NCI-H128 (cell line): ENCODE measurements at regions not wholly inside any gene's neighbourhood (a gene's known extent, or its start where the extent isn't known, plus 50 kb on each side); places are given as distances from the start of the nearest gene placed in this dataset.

ENCODE experiments used
- DNase-seq: peaks from one replicate; lab custom pipeline; 2025; ENCODE audit not compliant: unreplicated experiment; lab: John Stamatoyannopoulos, UW

DNA sequence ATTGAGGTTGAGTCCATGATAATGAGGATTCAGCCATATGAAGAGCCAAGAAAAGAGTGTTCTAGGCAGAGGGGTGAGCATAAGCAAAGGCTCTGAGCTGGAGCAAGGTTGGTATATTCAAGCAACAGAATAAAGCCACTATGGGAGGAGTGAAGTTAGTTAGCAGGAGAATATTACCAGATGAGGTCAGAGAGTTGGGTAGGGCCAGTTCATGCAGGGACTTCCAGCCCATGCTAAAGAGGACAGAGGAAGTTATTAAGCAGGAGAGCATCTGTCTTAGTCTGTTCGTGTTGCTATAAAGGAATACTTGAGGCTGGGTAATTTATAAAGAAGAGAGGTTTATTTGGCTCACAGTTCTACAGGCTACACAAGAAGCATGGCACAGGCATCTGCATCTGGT lies 57.1 kb upstream of the ATG10 start:
- no peak for DNase-seq

DNA sequence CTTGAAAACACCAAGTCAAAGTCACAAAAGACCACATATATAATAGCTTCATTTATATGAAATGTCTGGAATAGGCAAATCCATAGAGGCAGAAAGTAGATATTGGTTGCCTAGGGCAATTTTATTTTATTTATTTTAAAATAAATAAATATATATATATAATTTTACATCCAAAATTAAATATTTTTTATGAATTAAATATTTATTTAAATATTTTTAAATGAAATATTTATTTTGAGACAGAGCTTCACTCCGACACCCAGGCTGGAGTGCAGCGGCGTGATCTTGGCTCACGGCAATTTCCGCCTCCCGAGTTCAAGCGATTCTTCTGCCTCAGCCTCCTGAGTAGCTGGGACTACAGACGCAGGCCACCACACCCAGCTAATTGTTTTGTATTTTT lies 58.9 kb upstream of the ATG10 start:
- no peak for DNase-seq

GRCh38 chr5:81909677-81910076 lies 62.1 kb upstream of the ATG10 start:
- no peak for DNase-seq

DNA sequence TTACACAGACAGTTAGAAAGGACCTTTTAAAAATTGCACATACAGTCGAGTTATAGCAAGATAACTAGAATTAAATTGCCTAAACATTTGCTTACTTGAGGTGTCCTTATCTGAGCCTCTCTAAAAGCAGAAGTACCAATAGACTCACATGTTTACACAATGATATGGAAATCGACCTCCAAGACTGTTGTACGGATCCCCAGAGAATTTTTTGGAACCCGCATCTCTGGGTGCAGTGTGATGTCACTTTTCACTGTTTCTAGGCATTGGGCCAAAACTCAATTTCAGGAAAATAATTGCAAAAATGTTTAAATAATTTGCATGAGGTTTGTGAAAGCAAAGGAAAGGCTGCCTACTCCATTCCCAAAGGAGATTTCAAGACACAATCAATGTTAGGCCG lies 63.1 kb upstream of the ATG10 start:
- DNase-seq, result no peak

GRCh38 chr5:81908044-81908443 lies 63.8 kb upstream of the ATG10 start:
- DNase-seq, result no peak

DNA sequence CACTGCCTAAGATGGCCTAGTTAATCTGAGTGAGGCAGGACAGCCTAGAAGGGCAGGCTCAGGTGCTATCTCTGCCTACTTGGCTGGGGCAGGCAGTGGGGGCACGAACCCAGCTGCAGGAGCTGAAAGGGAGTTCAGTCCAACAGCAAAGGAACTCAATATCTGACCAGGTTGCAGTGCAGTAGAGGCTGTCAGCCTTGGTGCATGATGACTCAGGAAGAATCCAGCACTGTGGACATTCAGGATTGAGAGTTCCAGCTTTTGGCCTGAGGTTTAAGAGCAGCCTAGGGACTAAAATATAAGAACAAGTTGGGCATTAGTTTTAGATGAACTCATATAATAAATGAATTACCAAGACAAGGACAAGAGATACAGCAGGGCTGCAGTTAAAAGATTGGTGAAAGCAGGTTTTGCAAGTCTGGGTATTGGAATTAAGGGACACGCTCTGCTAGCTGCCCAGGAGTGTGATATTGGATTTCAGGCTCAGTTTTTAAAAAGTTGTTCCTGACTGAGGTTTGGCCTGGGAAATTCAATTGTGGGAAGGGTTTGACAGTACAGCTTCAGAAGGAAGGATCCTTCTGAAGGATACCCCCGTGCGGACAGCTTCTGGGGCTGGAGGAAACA lies 64.7 kb upstream of the ATG10 start:
- no peak for DNase-seq

DNA sequence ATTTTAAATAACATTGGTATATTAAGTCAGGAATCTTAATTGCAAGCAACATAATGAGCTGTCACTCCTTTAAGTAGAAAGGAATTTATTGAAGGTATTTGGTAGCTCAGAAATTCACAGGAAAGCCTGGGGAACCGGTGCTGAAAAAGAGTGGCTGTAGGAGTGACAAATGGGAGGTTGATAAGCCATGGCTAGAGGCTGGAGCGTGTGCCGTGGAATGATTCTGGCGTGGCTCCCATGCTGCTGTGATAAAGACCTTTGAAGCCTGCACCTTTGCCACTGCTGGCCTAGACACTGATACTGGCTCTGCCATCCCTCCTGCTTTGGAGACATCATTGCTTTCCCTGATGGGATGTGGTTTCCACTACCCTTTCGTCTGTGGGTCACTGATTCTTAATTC lies 65.7 kb upstream of the ATG10 start:
- no peak for DNase-seq

- DNase-seq, result no peak
These were observed 67.0 kb upstream of the ATG10 start for GRCh38 chr5:81904861-81905260.

DNA sequence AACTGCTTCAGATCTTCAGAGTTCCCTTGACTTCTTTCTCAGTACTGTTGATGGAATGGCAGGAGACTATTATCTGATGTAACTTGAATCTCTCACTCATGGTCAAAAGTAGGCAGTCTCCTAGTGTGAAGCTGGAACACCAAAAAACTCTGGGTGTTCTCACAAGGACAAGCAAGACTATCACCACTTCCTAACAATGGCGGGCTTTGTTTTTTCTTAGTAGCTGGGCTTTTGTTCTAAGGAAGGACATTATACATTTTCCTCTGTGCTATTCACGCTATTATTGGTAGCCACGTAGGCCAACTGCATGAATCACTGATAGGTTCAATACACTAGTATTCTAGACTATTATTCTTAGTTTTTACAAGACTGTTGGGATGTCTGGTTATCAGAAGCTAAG lies 67.7 kb upstream of the ATG10 start:
- no peak for DNase-seq

DNA sequence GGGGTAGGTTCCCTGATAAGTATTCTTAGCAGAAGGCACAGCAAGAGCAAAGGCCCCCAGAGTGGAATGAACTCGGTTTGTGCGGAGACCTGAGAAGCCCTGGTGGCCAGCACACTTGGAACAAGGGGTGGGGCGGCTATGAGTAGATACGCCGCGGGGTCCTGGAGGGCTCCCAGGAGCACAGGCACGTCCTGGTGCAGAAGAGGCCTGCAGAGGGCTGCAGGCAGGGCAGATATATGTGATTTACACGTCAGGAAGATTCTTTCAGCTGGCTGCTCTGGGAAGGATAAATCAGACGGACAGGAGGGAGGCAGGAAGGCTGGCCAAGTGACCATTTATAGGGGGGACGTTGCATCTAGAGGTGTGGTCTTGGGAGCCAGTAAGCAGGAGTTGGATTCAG lies 70.2 kb upstream of the ATG10 start:
- DNase-seq, result no peak

- DNase-seq, result no peak
These were observed 72.7 kb upstream of the ATG10 start for GRCh38 chr5:81899123-81899522.

GRCh38 chr5:81898403-81898802 lies 73.4 kb upstream of the ATG10 start:
- no peak for DNase-seq

- no peak for DNase-seq
These were observed 75.1 kb upstream of the ATG10 start for GRCh38 chr5:81896764-81897163.

- no peak for DNase-seq
These were observed 76.5 kb upstream of the ATG10 start for GRCh38 chr5:81895307-81895706.

DNA sequence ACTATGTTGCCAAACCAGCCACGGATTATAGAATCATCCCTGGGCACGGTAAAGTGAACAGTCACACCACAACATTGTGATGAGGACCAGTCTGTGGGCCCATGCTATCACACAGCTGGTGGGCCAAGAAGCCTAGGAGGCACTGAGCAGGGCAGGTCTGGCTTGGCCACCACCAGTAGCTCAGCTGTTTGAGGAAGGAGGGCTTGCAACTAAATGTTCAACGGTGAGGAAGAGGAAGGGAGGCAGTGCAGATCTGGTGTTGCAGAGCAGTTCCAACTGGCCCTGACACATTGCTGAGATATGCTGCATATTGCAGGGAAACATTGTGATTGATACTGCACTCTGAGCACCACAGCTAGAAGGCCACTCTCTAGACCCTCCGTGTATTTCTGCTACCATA lies 77.9 kb upstream of the ATG10 start:
- no peak for DNase-seq

DNA sequence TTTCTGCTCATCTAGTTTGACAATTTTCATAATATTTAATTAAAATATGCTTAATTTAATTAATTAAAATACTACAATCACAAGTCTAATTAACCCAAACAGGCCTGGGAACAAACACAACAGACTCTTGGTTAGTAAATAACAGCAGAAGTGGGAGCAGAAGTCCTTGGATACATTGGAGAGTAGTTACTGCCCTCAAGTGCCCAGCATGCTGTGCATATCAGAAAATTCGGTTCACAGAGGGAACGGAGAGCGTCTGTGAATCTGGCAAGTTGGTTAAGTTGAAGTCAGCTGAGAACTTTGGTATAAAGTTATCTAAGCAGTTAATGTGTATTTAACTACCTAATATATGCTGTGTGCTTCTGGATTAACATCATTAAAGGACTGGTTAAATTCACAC lies 87.0 kb upstream of the ATG10 start:
- no peak for DNase-seq

DNA sequence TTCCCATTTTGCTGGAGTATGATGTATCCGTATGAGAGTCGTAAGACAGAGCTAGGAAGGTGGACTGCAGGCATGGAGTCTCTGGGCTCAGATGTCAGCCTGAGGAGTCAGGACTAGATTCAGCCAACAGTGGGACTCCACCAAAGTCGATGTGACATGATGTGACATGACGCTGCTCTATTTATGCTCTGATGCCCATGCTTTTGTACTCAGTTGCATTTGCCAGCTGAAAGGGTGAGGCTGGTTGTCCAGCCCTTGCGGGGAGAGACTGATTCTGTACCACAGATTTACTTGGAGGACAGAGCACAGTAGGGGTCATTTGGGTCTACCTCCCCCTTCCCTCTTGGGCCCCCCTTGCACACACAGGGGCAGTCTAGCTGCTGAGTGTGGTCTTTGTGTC lies 88.5 kb upstream of the ATG10 start:
- no peak for DNase-seq

- no peak for DNase-seq
These were observed 90.2 kb upstream of the ATG10 start for GRCh38 chr5:81881595-81881994.

- DNase-seq, result no peak
These were observed 91.9 kb upstream of the ATG10 start for GRCh38 chr5:81879936-81880335.

- no peak for DNase-seq
These were observed 93.5 kb upstream of the ATG10 start for GRCh38 chr5:81878333-81878732.

GRCh38 chr5:81866994-81867393 lies 104.8 kb upstream of the ATG10 start:
- no peak for DNase-seq

DNA sequence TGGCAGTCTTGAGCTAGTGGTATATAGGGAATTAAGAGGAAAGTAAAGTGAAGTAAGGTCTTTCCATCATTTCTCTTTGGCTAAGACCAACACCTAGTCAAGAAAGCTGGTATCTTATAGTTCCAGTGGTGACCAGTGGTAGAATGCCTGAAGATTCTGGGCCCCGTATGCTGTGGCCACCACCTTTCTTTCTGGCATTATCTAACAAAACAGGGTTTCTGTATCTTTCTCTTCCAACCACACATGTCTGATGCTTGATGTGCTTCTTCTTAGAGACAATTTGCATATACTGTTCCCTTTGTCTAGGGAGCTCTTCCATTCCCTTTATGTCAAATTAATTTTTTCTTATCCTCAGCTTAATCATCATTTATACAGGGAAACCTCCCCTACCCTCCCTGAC lies 109.9 kb upstream of the SSBP2 start:
- DNase-seq, result no peak

- no peak for DNase-seq
These were observed 108.7 kb upstream of the SSBP2 start for GRCh38 chr5:81859624-81860023.
